ENCODE measurements at regions not wholly inside any gene's neighbourhood (a gene's known extent, or its start where the extent isn't known, plus 50 kb on each side); places are given as distances from the start of the nearest gene placed in this dataset.

GRCh38 chr3:117863146-117863545 lies 1153.6 kb downstream of the TUSC7 start:
- H3K27me3 Mint-ChIP-seq (ENCODE audit: insufficient read depth, low read depth, poor library complexity) = no peaks in the 10 kb centered on the region
- Histone ChIP-seq H3K4me1 (ENCODE audit: insufficient read depth) (no peaks in the 10 kb centered on the region), H3K79me2 (replicated peaks; ENCODE audit: insufficient read depth) (no peaks in the 10 kb centered on the region), H3K4me2 (no peak overlapping the region), H3K27ac (ENCODE audit: low read depth) (no peak overlapping the region), H3K4me3 (no peak overlapping the region), H3K36me3 (ENCODE audit: insufficient read depth) (no peaks in the 10 kb centered on the region), H3K9me2 (ENCODE audit: insufficient read depth) (no peaks in the 10 kb centered on the region), H3F3A (replicated peaks; ENCODE audit: low read depth) (no peaks in the 10 kb centered on the region), H3K27me3 (ENCODE audit: insufficient read depth) (no peaks in the 10 kb centered on the region), H4K20me1 (replicated peaks; ENCODE audit: insufficient read depth) (no peaks in the 10 kb centered on the region), H2AFZ (no peak overlapping the region)
- H3K4me1 Mint-ChIP-seq = no peaks in the 10 kb centered on the region
- no peaks in the 10 kb centered on the region for H3K9me3 Mint-ChIP-seq
- DNase-seq (ENCODE audit: low spot score) = no peak
- no peak overlapping the region for H3K27ac Mint-ChIP-seq
- no peak overlapping the region for H3K4me3 Mint-ChIP-seq
- TF ChIP-seq JUNB (IDR thresholded peaks at IDR 0.05; ENCODE audit: unreplicated experiment) (no peak), CREB1 (CRISPR knock-in tag; IDR thresholded peaks at IDR 0.05; ENCODE audit: low read depth) (no peak), REST (IDR thresholded peaks at IDR 0.05; ENCODE audit: unreplicated experiment) (no peak), STAT1 (IDR thresholded peaks at IDR 0.05; ENCODE audit: unreplicated experiment) (no peak), NANOG (IDR thresholded peaks at IDR 0.05; ENCODE audit: borderline replicate concordance) (no peak), ZNF462 (CRISPR knock-in tag; IDR thresholded peaks at IDR 0.05) (no peak), EZH2phosphoT487 (IDR thresholded peaks at IDR 0.05; ENCODE audit: unreplicated experiment) (no peak), POLR2AphosphoS5 (IDR thresholded peaks at IDR 0.05; ENCODE audit: low read depth) (no peak), ETS1 (IDR thresholded peaks at IDR 0.05) (no peak), EZH2 (IDR thresholded peaks at IDR 0.05; ENCODE audit: low read depth, unreplicated experiment) (no peak)
- no peaks in the 10 kb centered on the region for H3K36me3 Mint-ChIP-seq (ENCODE audit: low read depth)
- ATAC-seq = no peak

Measured in GM23338 (cell line).